H1 (cell line): ENCODE measurements at regions not wholly inside any gene's neighbourhood (a gene's known extent, or its start where the extent isn't known, plus 50 kb on each side); places are given as distances from the start of the nearest gene placed in this dataset.

Experiments
- CTCF ChIA-PET: fragments of 300-600 bp; sonication (Branson Sonifier 250); formaldehyde crosslinking; loops from one replicate; lab custom pipeline; 2021; ENCODE audit not compliant: partially characterized antibody; lab: Charles Lee
- POLR2A ChIA-PET: fragments of 300-600 bp; sonication (Branson Sonifier 250); formaldehyde crosslinking; loops from one replicate; lab custom pipeline; 2021; ENCODE audit warnings: inconsistent platforms; ENCODE audit not compliant: partially characterized antibody; lab: Charles Lee
- DNase-seq, 2 experiments: peaks; one replicate each; pipeline versions ENCODE4 v3.0.0 to v3.0.0-alpha.2; 2010 to 2022; ENCODE audit warnings: low spot score in 2 of 2, low read depth in 1 of 2, mixed read lengths in 1 of 2
- FAIRE-seq: peaks from 2 replicates; lab custom pipeline; 2011; peaks lifted over from hg19 to GRCh38; lab: Jason Lieb, UNC
- H2AFZ ChIP-seq: 2 replicates; pipeline ENCODE4 v1.8.1; 2012; ENCODE audit warnings: low read length, inconsistent platforms
- H2AK5ac ChIP-seq: 2 replicates; pipeline ENCODE4 v1.6.1; 2013; ENCODE audit warnings: low read depth, low read length
- H2BK120ac ChIP-seq: replicated peaks from 2 replicates; pipeline ENCODE3; 2013; ENCODE audit warnings: low read depth, low read length, inconsistent platforms
- H2BK12ac ChIP-seq: 2 replicates; pipeline ENCODE4 v1.6.1; 2013; ENCODE audit warnings: low read depth, low read length
- H2BK15ac ChIP-seq: 2 replicates; pipeline ENCODE4 v1.6.1; 2013; ENCODE audit warnings: low read length
- H2BK20ac ChIP-seq: 2 replicates; pipeline ENCODE4 v1.6.1; 2013; ENCODE audit warnings: low read length
- H2BK5ac ChIP-seq: 2 replicates; pipeline ENCODE4 v1.6.1; 2013; ENCODE audit warnings: low read depth, low read length
- H3K14ac ChIP-seq: 2 replicates; pipeline ENCODE4 v1.6.1; 2013; ENCODE audit warnings: inconsistent platforms; ENCODE audit not compliant: insufficient read length
- H3K18ac ChIP-seq: 2 replicates; pipeline ENCODE4 v1.6.1; 2013; ENCODE audit warnings: low read length; ENCODE audit errors: extremely low read depth
- H3K23ac ChIP-seq: 2 replicates; pipeline ENCODE4 v1.6.1; 2013; ENCODE audit warnings: inconsistent platforms; ENCODE audit not compliant: insufficient read length
- H3K23me2 ChIP-seq: 2 replicates; pipeline ENCODE4 v1.6.1; 2013; ENCODE audit warnings: low read depth, low read length
- H3K27ac ChIP-seq: 2 replicates; pipeline ENCODE4 v1.6.1; 2011; ENCODE audit warnings: low read depth, low read length, inconsistent platforms
- H3K27me3 ChIP-seq, 4 experiments: replicated peaks in 1 of 4; 1 replicate in 1 of 4; 2 replicates in 3 of 4; pipeline versions ENCODE4 v1.6.1 to v1.8.1; 2011 to 2013; ENCODE audit warnings: low read length in 3 of 4, mild to moderate bottlenecking in 3 of 4, inconsistent platforms in 2 of 4, mixed read lengths in 2 of 4, moderate library complexity in 1 of 4; ENCODE audit not compliant: control insufficient read depth in 3 of 4, insufficient read depth in 3 of 4; ENCODE audit errors: extremely low read depth in 1 of 4
- H3K36me3 ChIP-seq, 4 experiments: 2 replicates each; pipeline versions ENCODE4 v1.6.1 to v1.8.1; 2011 to 2013; ENCODE audit warnings: mild to moderate bottlenecking in 4 of 4, low read length in 3 of 4, moderate library complexity in 2 of 4, control low read depth in 1 of 4, inconsistent platforms in 1 of 4; ENCODE audit not compliant: insufficient read depth in 4 of 4, control insufficient read depth in 2 of 4
- H3K4ac ChIP-seq: replicated peaks from 2 replicates; pipeline ENCODE3; 2013; ENCODE audit warnings: low read length, low read depth, mixed read lengths, inconsistent platforms; ENCODE audit not compliant: insufficient read length
- H3K4me1 ChIP-seq, 4 experiments: replicated peaks in 1 of 4; 1 replicate in 1 of 4; 2 replicates in 3 of 4; pipeline versions ENCODE4 v1.6.1 to v1.8.1; 2011 to 2013; ENCODE audit warnings: low read length in 3 of 4, inconsistent platforms in 2 of 4, mixed read lengths in 1 of 4; ENCODE audit not compliant: insufficient read depth in 4 of 4, control insufficient read depth in 3 of 4
- H3K4me2 ChIP-seq, 2 experiments: 2 replicates each; pipeline versions ENCODE4 v1.6.1 to v1.8.1; 2011 to 2013; ENCODE audit warnings: low read depth in 2 of 2, low read length in 2 of 2, control low read depth in 1 of 2, inconsistent platforms in 1 of 2, mild to moderate bottlenecking in 1 of 2; ENCODE audit not compliant: insufficient read depth in 1 of 2
- H3K4me3 ChIP-seq, 4 experiments: fragments of 200-600, 300-600 bp in 1 of 4; sonication (generic), shearing (Covaris generic), sonication (Bioruptor Twin) in 1 of 4; 2 replicates each; pipeline versions ENCODE4 v1.5.1 to v1.8.1; 2011 to 2016; ENCODE audit warnings: low read length in 4 of 4, low read depth in 3 of 4, control low read depth in 2 of 4, inconsistent platforms in 2 of 4, mild to moderate bottlenecking in 2 of 4, mixed read lengths in 1 of 4, moderate library complexity in 1 of 4; ENCODE audit not compliant: insufficient read depth in 2 of 4; ENCODE audit errors: extremely low read depth in 1 of 4
- H3K56ac ChIP-seq: replicated peaks from 2 replicates; pipeline ENCODE3; 2013; ENCODE audit warnings: low read depth, mild to moderate bottlenecking, mixed read lengths, low read length, inconsistent platforms; ENCODE audit not compliant: insufficient read length
- H3K79me1 ChIP-seq: 2 replicates; pipeline ENCODE4 v1.6.1; 2013; ENCODE audit warnings: low read depth, low read length, control low read depth
- H3K79me2 ChIP-seq, 2 experiments: 2 replicates each; pipeline versions ENCODE4 v1.6.1 to v1.8.1; 2012 to 2013; ENCODE audit warnings: low read length in 2 of 2, mild to moderate bottlenecking in 2 of 2, inconsistent platforms in 1 of 2; ENCODE audit not compliant: insufficient read depth in 2 of 2, control insufficient read depth in 1 of 2
- H3K9ac ChIP-seq, 4 experiments: replicated peaks in 1 of 4; 1 replicate in 1 of 4; 2 replicates in 3 of 4; pipeline versions ENCODE4 v1.6.1 to v1.8.1; 2011 to 2013; ENCODE audit warnings: low read depth in 3 of 4, low read length in 3 of 4, control low read depth in 2 of 4, mild to moderate bottlenecking in 2 of 4, moderate library complexity in 2 of 4, inconsistent platforms in 1 of 4; ENCODE audit errors: extremely low read depth in 1 of 4
- H3K9me3 ChIP-seq, 2 experiments: 2 replicates each; pipeline versions ENCODE4 v1.6.1 to v1.8.1; 2012 to 2013; ENCODE audit warnings: mild to moderate bottlenecking in 2 of 2, moderate library complexity in 2 of 2, control low read depth in 1 of 2, inconsistent platforms in 1 of 2, low read depth in 1 of 2, low read length in 1 of 2, mixed read lengths in 1 of 2; ENCODE audit not compliant: insufficient read depth in 2 of 2
- H4K20me1 ChIP-seq, 2 experiments: replicated peaks in 1 of 2; 2 replicates each; pipeline versions ENCODE3 to v1.8.1; 2011 to 2013; ENCODE audit warnings: inconsistent platforms in 2 of 2, low read length in 2 of 2, mild to moderate bottlenecking in 1 of 2; ENCODE audit not compliant: insufficient read depth in 2 of 2, control insufficient read depth in 1 of 2
- H4K5ac ChIP-seq: 2 replicates; pipeline ENCODE4 v1.6.1; 2013; ENCODE audit warnings: low read length, low read depth, mixed read lengths, inconsistent platforms; ENCODE audit not compliant: insufficient read length
- H4K8ac ChIP-seq: 2 replicates; pipeline ENCODE4 v1.8.0; 2013; ENCODE audit warnings: mild to moderate bottlenecking, moderate library complexity, low read length, inconsistent platforms; ENCODE audit not compliant: insufficient read depth; ENCODE audit errors: extremely low read depth
- H4K91ac ChIP-seq: replicated peaks from 2 replicates; pipeline ENCODE3; 2013; ENCODE audit warnings: low read length, mixed read lengths, inconsistent platforms; ENCODE audit not compliant: insufficient read length
- CBX8 ChIP-seq: fragments of 300-800, 300-1000 bp; sonication (generic); IDR thresholded peaks from 2 replicates; pipeline ENCODE4 v1.7.1; 2016; ENCODE audit warnings: low read depth, low read length, borderline replicate concordance
- CEBPB ChIP-seq: IDR thresholded peaks from 2 replicates; pipeline ENCODE4 v1.6.1; 2012; ENCODE audit warnings: low read depth, low read length
- CHD2 ChIP-seq: IDR thresholded peaks from 2 replicates; pipeline ENCODE4 v1.6.1; 2012; ENCODE audit warnings: low read length, improper control_type of control experiment
- CTCF ChIP-seq, 3 experiments: IDR thresholded peaks; 1 replicate in 2 of 3; 2 replicates in 1 of 3; pipeline versions ENCODE4 v1.5.1 to v1.6.1; 2011; ENCODE audit warnings: low read length in 3 of 3, mild to moderate bottlenecking in 3 of 3, inconsistent platforms in 2 of 3, low read depth in 1 of 3, moderate library complexity in 1 of 3; ENCODE audit not compliant: insufficient read depth in 1 of 3; ENCODE audit errors: control extremely low read depth in 1 of 3
- HDAC6 ChIP-seq: IDR thresholded peaks from one replicate; pipeline ENCODE4 v1.7.1; 2012; ENCODE audit warnings: low read depth, mild to moderate bottlenecking, inconsistent platforms, low read length, moderate library complexity
- KDM5A ChIP-seq: fragments of 200-600 bp; IDR thresholded peaks from 2 replicates; pipeline ENCODE4 v1.7.1; 2012; ENCODE audit warnings: mild to moderate bottlenecking, low read length, inconsistent platforms, mixed read lengths
- MAFK ChIP-seq: IDR thresholded peaks from 2 replicates; pipeline ENCODE4 v1.6.1; 2012; ENCODE audit warnings: low read depth, mild to moderate bottlenecking, improper control_type of control experiment, low read length
- TCF12 ChIP-seq: IDR thresholded peaks from 2 replicates; pipeline ENCODE4 v1.6.1; 2011; ENCODE audit warnings: low read depth, mild to moderate bottlenecking, low read length
- YY1 ChIP-seq: IDR thresholded peaks from 2 replicates; pipeline ENCODE4 v1.6.1; 2011; ENCODE audit warnings: low read depth, mild to moderate bottlenecking, low read length
- ZNF274 ChIP-seq: IDR thresholded peaks from 2 replicates; pipeline ENCODE4 v1.7.0; 2012; ENCODE audit warnings: low read length, borderline replicate concordance; ENCODE audit errors: extremely low read depth
- WGBS, 2 experiments: shearing (Covaris generic) in 1 of 2; methylation state at CpG; one replicate each; pipeline versions ENCODE4 v1.1.6 to v1.1.7; 2013 to 2015; ENCODE audit warnings: low lambda C conversion rate in 2 of 2, mixed read lengths in 2 of 2, inconsistent platforms in 1 of 2, low coverage in 1 of 2, missing lambda C conversion rate in 1 of 2; ENCODE audit not compliant: insufficient replicate concordance in 2 of 2, insufficient coverage in 1 of 2, insufficient read length in 1 of 2; ENCODE audit errors: extremely low coverage in 1 of 2, missing lambda C conversion rate in 1 of 2; 5-methylcytosine and 5-hydroxymethylcytosine counted together

- H2AFZ ChIP-seq: no peak overlapping the region
Measured at GRCh38 chr7:84682543-84682942, 488.0 kb upstream of the SEMA3A start.

More at GRCh38 chr7:84682543-84682942, 488.0 kb upstream of the SEMA3A start:
- Histone ChIP-seq H2BK12ac (no peak overlapping the region), H4K5ac (no peak overlapping the region), H3K4me3 (no peak overlapping the region), H3K4me2 (no peak overlapping the region), H3K4me1 (no peaks in the 10 kb centered on the region), H2BK5ac (no peak overlapping the region)
- TF ChIP-seq CHD2: no peak
- no peak for TF ChIP-seq KDM5A
- no peak for TF ChIP-seq HDAC6
- no peak for TF ChIP-seq MAFK
- no peak for TF ChIP-seq TCF12
- no peak for TF ChIP-seq ZNF274
- TF ChIP-seq CEBPB: no peak
- no peak for TF ChIP-seq YY1
- no peak for TF ChIP-seq CTCF (IDR thresholded peaks at IDR 0.05; ENCODE audit: control extremely low read depth in 1 of 3, insufficient read depth in 1 of 3, low read depth in 1 of 3, low read length in 3 of 3)
- TF ChIP-seq CBX8: no peak
- TF ChIP-seq, all 59 proteins: peak for 0
- Histone ChIP-seq H3K4ac (no peak overlapping the region), H4K8ac (no peak overlapping the region), H2BK120ac (no peak overlapping the region), H3K14ac (no peak overlapping the region), H4K20me1 (no peaks in the 10 kb centered on the region), H3K27me3 (no peaks in the 10 kb centered on the region), H3K9ac (no peak overlapping the region), H3K79me2 (no peaks in the 10 kb centered on the region), H3K23me2 (no peaks in the 10 kb centered on the region), H3K9me3 (no peaks in the 10 kb centered on the region), H4K91ac (no peak overlapping the region), H3K23ac (no peak overlapping the region), H2BK15ac (no peak overlapping the region), H2BK20ac (no peak overlapping the region), H3K27ac (no peak overlapping the region), H3K36me3 (no peaks in the 10 kb centered on the region; a peak in 1 of 8 replicates), H3K79me1 (no peaks in the 10 kb centered on the region), H2AK5ac (no peak overlapping the region), H3K56ac (no peak overlapping the region), H3K18ac (no peak overlapping the region)
- no peak for DNase-seq
- no peak for FAIRE-seq
- 81% methylated on average over 2 of the region's 2 CpGs; no CpG with 5 or more reads in 1 of the 2 experiments for WGBS, 2 experiments
- ChIA-PET POLR2A (no interaction called here), CTCF (no interaction called here)
